Endothelial cell of umbilical vein (primary cell): ENCODE measurements at regions not wholly inside any gene's neighbourhood (a gene's known extent, or its start where the extent isn't known, plus 50 kb on each side); places are given as distances from the start of the nearest gene placed in this dataset.

Experiments used
- BruUV-seq: library from RNA; stranded (reverse); fragments of 400-500 nt; replicated peaks from 2 replicates; lab custom pipeline; 2021; lab: Mats Ljungman, UMichigan
- CTCF ChIA-PET: fragments of 300-600, 350-600 bp; sonication (Branson Sonifier 250); formaldehyde crosslinking; loops from one replicate; lab custom pipeline; 2021; ENCODE audit warnings: antibody characterized with exemption, inconsistent platforms; lab: Charles Lee
- POLR2A ChIA-PET: fragments of 300-600, 350-600 bp; sonication (Branson Sonifier 250); formaldehyde crosslinking; loops from one replicate; lab custom pipeline; 2021; ENCODE audit warnings: antibody characterized with exemption, inconsistent platforms; lab: Charles Lee
- DNase-seq: peaks from one replicate; pipeline ENCODE4 v3.0.0-alpha.2; 2011; ENCODE audit warnings: low read depth, low spot score
- FAIRE-seq: peaks from 2 replicates; lab custom pipeline; 2011; peaks lifted over from hg19 to GRCh38; lab: Jason Lieb, UNC
- H2AFZ ChIP-seq: 2 replicates; pipeline ENCODE4 v1.6.0; 2012; ENCODE audit warnings: low read depth, low read length, control low read depth, inconsistent platforms
- H3K27ac ChIP-seq: 2 replicates; pipeline ENCODE4 v1.5.1; 2011; ENCODE audit warnings: low read depth, mild to moderate bottlenecking, control low read depth, low read length, moderate library complexity; ENCODE audit not compliant: insufficient read depth
- H3K27me3 ChIP-seq, 2 experiments: 2 replicates each; pipeline versions ENCODE4 v1.6.0 to v1.6.1; 2011; ENCODE audit warnings: low read length in 2 of 2, mixed read lengths in 1 of 2; ENCODE audit not compliant: control insufficient read depth in 2 of 2, insufficient read depth in 2 of 2
- H3K36me3 ChIP-seq, 2 experiments: 2 replicates in 1 of 2; 3 replicates in 1 of 2; pipeline ENCODE4 v1.5.1; 2011; ENCODE audit warnings: low read length in 2 of 2, mild to moderate bottlenecking in 1 of 2, moderate library complexity in 1 of 2; ENCODE audit not compliant: control insufficient read depth in 2 of 2, insufficient read depth in 2 of 2; ENCODE audit errors: extremely low read depth in 1 of 2
- H3K4me1 ChIP-seq: 3 replicates; pipeline ENCODE4 v1.5.1; 2011; ENCODE audit warnings: mild to moderate bottlenecking, low read length; ENCODE audit not compliant: control insufficient read depth, insufficient read depth; ENCODE audit errors: extremely low read depth
- H3K4me2 ChIP-seq: 2 replicates; pipeline ENCODE4 v1.6.1; 2011; ENCODE audit warnings: low read length, control low read depth, mixed read lengths; ENCODE audit not compliant: insufficient read depth
- H3K4me3 ChIP-seq, 3 experiments: fragments of 200-600 bp in 1 of 3; sonication (generic), shearing (Covaris generic) in 1 of 3; replicated peaks in 1 of 3; 2 replicates each; pipeline ENCODE4 v1.5.1; 2011 to 2016; ENCODE audit warnings: control low read depth in 3 of 3, low read length in 3 of 3, mild to moderate bottlenecking in 2 of 3, inconsistent platforms in 1 of 3, low read depth in 1 of 3, moderate library complexity in 1 of 3; ENCODE audit not compliant: insufficient read depth in 1 of 3
- H3K79me2 ChIP-seq: 2 replicates; pipeline ENCODE4 v1.6.0; 2012; ENCODE audit warnings: low read length, inconsistent platforms; ENCODE audit not compliant: control insufficient read depth, insufficient read depth
- H3K9ac ChIP-seq: replicated peaks from 2 replicates; pipeline ENCODE3; 2011; ENCODE audit warnings: low read length, control low read depth; ENCODE audit not compliant: insufficient read depth; ENCODE audit errors: extremely low read depth
- H3K9me1 ChIP-seq: replicated peaks from 3 replicates; pipeline ENCODE4 v1.6.0; 2011; ENCODE audit warnings: mild to moderate bottlenecking, low read length; ENCODE audit not compliant: control insufficient read depth, insufficient read depth; ENCODE audit errors: extremely low read depth
- H3K9me3 ChIP-seq: replicated peaks from 2 replicates; pipeline ENCODE4 v1.5.1; 2012; ENCODE audit warnings: low read length, inconsistent platforms; ENCODE audit not compliant: control insufficient read depth, insufficient read depth
- H4K20me1 ChIP-seq: replicated peaks from 2 replicates; pipeline ENCODE3; 2011; ENCODE audit warnings: mild to moderate bottlenecking, low read length; ENCODE audit not compliant: control insufficient read depth, insufficient read depth; ENCODE audit errors: extremely low read depth
- CTCF ChIP-seq, 2 donors: IDR thresholded peaks; 1 replicate in 1 of 2; 2 replicates in 1 of 2; pipeline ENCODE4 v1.5.1; 2011; ENCODE audit warnings: low read length in 2 of 2, mild to moderate bottlenecking in 2 of 2, moderate library complexity in 2 of 2, control low read depth in 1 of 2, inconsistent platforms in 1 of 2, low read depth in 1 of 2; ENCODE audit not compliant: insufficient read depth in 1 of 2; ENCODE audit errors: extremely low read depth in 1 of 2
- EZH2 ChIP-seq: IDR thresholded peaks from 2 replicates; pipeline ENCODE4 v1.6.1; 2012; ENCODE audit warnings: borderline replicate concordance, low read depth, mild to moderate bottlenecking, moderate library complexity, low read length, inconsistent platforms; ENCODE audit not compliant: severe bottlenecking
- FOS ChIP-seq: IDR thresholded peaks from 2 replicates; pipeline ENCODE4 v1.6.1; 2011; ENCODE audit warnings: mild to moderate bottlenecking, low read length, moderate library complexity, borderline replicate concordance; ENCODE audit not compliant: insufficient read depth
- GATA2 ChIP-seq: IDR thresholded peaks from 2 replicates; pipeline ENCODE4 v1.7.0; 2011; ENCODE audit warnings: low read depth, mild to moderate bottlenecking, moderate library complexity, mixed read lengths, low read length; ENCODE audit not compliant: insufficient read length, insufficient read depth
- JUN ChIP-seq: IDR thresholded peaks from 2 replicates; pipeline ENCODE4 v1.6.1; 2011; ENCODE audit warnings: borderline replicate concordance, low read depth; ENCODE audit not compliant: insufficient read length, insufficient read depth
- MAX ChIP-seq: IDR thresholded peaks from 2 replicates; pipeline ENCODE4 v1.6.1; 2011; ENCODE audit not compliant: insufficient read depth, insufficient read length
- MYC ChIP-seq: IDR thresholded peaks from one replicate; pipeline ENCODE4 v1.6.1; 2011; ENCODE audit warnings: mild to moderate bottlenecking, low read depth, low read length
- POLR2A ChIP-seq: IDR thresholded peaks from 2 replicates; pipeline ENCODE4 v1.6.1; 2012; ENCODE audit warnings: low read depth, mild to moderate bottlenecking, control low read depth, low read length
- POLR2AphosphoS5 ChIP-seq: IDR thresholded peaks from 2 replicates; pipeline ENCODE4 v1.6.1; 2012; ENCODE audit warnings: low read depth, mild to moderate bottlenecking, control low read depth, low read length, moderate library complexity; ENCODE audit not compliant: insufficient read depth
- dilution Hi-C: fragments of 300-500 bp; cut with MboI; formaldehyde crosslinking; loops from one replicate; pipeline ENCODE4 v1.15.0; 2019; ENCODE audit warnings: low sequenced_read_pairs; ENCODE audit not compliant: extremely low pct_ligation_motif_present
- intact Hi-C: fragments of 100-400 bp; cut with micrococcal nuclease; formaldehyde crosslinking; loops from one replicate; pipeline ENCODE4 v1.10.0; 2022

- H4K20me1 ChIP-seq: no peaks in the 10 kb centered on the region
- CTCF ChIA-PET: no interaction called here
- TF ChIP-seq POLR2AphosphoS5 (no peak), FOS (no peak), EZH2 (no peak), GATA2 (no peak), JUN (no peak), CTCF (IDR thresholded peaks at IDR 0.05; ENCODE audit: extremely low read depth in 1 of 2, insufficient read depth in 1 of 2, low read depth in 1 of 2, low read length in 2 of 2) (no peak), POLR2A (no peak), MAX (no peak), MYC (no peak)
- dilution Hi-C loops: no loop called here
- FAIRE-seq (no peak), DNase-seq (no peak)
- H2AFZ ChIP-seq: no peak overlapping the region
- POLR2A ChIA-PET: no interaction called here
- H3K4me2 ChIP-seq: no peak overlapping the region
- no peak overlapping the region for H3K27ac ChIP-seq
- intact Hi-C loops: no loop called here
- H3K9me1 ChIP-seq: no peaks in the 10 kb centered on the region
- no peak overlapping the region for H3K4me3 ChIP-seq
- no TSS peak for BruUV-seq
- no peaks in the 10 kb centered on the region for H3K9me3 ChIP-seq
- H3K36me3 ChIP-seq: no peaks in the 10 kb centered on the region
- no peaks in the 10 kb centered on the region for H3K27me3 ChIP-seq
- H3K9ac ChIP-seq: no peak overlapping the region
- H3K4me1 ChIP-seq: no peaks in the 10 kb centered on the region
- H3K79me2 ChIP-seq: no peaks in the 10 kb centered on the region
These were observed 56.9 kb upstream of the SIMC1 start for GRCh38 chr5:176181271-176181855.
